SK-N-SH (cell line): ENCODE measurements at regions not wholly inside any gene's neighbourhood (a gene's known extent, or its start where the extent isn't known, plus 50 kb on each side); places are given as distances from the start of the nearest gene placed in this dataset.

Experiments
- CTCF ChIA-PET: fragments of 300-600, 350-600 bp; formaldehyde crosslinking; extraction: SDS; loops from one replicate; lab custom pipeline; 2021; lab: Yijun Ruan, JAX
- POLR2A ChIA-PET: fragments of 350-600 bp; sonication (Branson Sonifier 250); formaldehyde crosslinking; extraction: SDS; loops from one replicate; lab custom pipeline; 2020; ENCODE audit warnings: antibody characterized with exemption, inconsistent platforms; lab: Yijun Ruan, JAX
- DNase-seq: peaks from one replicate; pipeline ENCODE4 v3.0.0; 2012
- H2AFZ ChIP-seq: fragments of 200-600 bp; sonication (generic); 2 replicates; pipeline ENCODE4 v1.8.1; 2016; ENCODE audit warnings: antibody characterized with exemption, mild to moderate bottlenecking, low read depth
- H3F3A ChIP-seq: fragments of 200-600 bp; sonication (generic); replicated peaks from 2 replicates; pipeline ENCODE3; 2016; ENCODE audit warnings: antibody characterized with exemption, mild to moderate bottlenecking; ENCODE audit not compliant: insufficient read depth
- H3K27ac ChIP-seq, 2 experiments: fragments of 200-500 bp in 1 of 2; fragments of 200-600 bp in 1 of 2; sonication (Bioruptor generic) in 1 of 2; sonication (generic), shearing (Covaris generic) in 1 of 2; 2 replicates each; pipeline versions ENCODE4 v1.5.1 to v1.6.1; 2014 to 2016; ENCODE audit warnings: low read depth in 2 of 2, inconsistent platforms in 1 of 2, low read length in 1 of 2, mild to moderate bottlenecking in 1 of 2, mixed read lengths in 1 of 2
- H3K27me3 ChIP-seq: fragments of 200-600 bp; sonication (generic), shearing (Covaris generic); 2 replicates; pipeline ENCODE4 v1.6.1; 2016; ENCODE audit warnings: mixed run types; ENCODE audit not compliant: insufficient read depth
- H3K36me3 ChIP-seq, 2 experiments: fragments of 200-500 bp in 1 of 2; fragments of 200-600 bp in 1 of 2; sonication (Bioruptor generic) in 1 of 2; sonication (generic) in 1 of 2; replicated peaks in 1 of 2; 2 replicates each; pipeline versions ENCODE3 to v1.5.1; 2014 to 2016; ENCODE audit warnings: low read length in 1 of 2, mild to moderate bottlenecking in 1 of 2; ENCODE audit not compliant: insufficient read depth in 2 of 2, control insufficient read depth in 1 of 2
- H3K4me1 ChIP-seq, 2 experiments: fragments of 200-500 bp in 1 of 2; fragments of 200-600 bp in 1 of 2; sonication (Bioruptor generic) in 1 of 2; sonication (generic), shearing (Covaris generic) in 1 of 2; 2 replicates each; pipeline versions ENCODE4 v1.5.1 to v1.6.1; 2014 to 2016; ENCODE audit warnings: low read depth in 1 of 2, low read length in 1 of 2, mixed run types in 1 of 2; ENCODE audit not compliant: insufficient read depth in 2 of 2, control insufficient read depth in 1 of 2
- H3K4me2 ChIP-seq: fragments of 200-600 bp; sonication (generic), shearing (Covaris generic); 2 replicates; pipeline ENCODE4 v1.6.1; 2017; ENCODE audit warnings: mixed run types
- H3K4me3 ChIP-seq, 2 experiments: fragments of 200-500 bp in 1 of 2; fragments of 200-600 bp in 1 of 2; sonication (Bioruptor generic) in 1 of 2; sonication (generic), shearing (Covaris generic) in 1 of 2; 2 replicates each; pipeline versions ENCODE4 v1.5.1 to v1.8.1; 2014 to 2016; ENCODE audit warnings: low read depth in 2 of 2, inconsistent platforms in 1 of 2, low read length in 1 of 2, mild to moderate bottlenecking in 1 of 2, mixed read lengths in 1 of 2, moderate library complexity in 1 of 2
- H3K79me2 ChIP-seq: fragments of 200-600 bp; sonication (generic); 2 replicates; pipeline ENCODE4 v1.8.1; 2017; ENCODE audit warnings: mild to moderate bottlenecking; ENCODE audit not compliant: insufficient read depth
- H3K9ac ChIP-seq: fragments of 200-600 bp; sonication (generic); 2 replicates; pipeline ENCODE4 v1.6.1; 2017; ENCODE audit warnings: mixed run types
- H3K9me2 ChIP-seq: fragments of 200-600 bp; sonication (generic); 2 replicates; pipeline ENCODE4 v1.6.1; 2017; ENCODE audit warnings: mixed run types
- H3K9me3 ChIP-seq: fragments of 200-600 bp; sonication (generic); 2 replicates; pipeline ENCODE4 v1.6.1; 2017; ENCODE audit warnings: mixed run types, mild to moderate bottlenecking, moderate library complexity
- H4K20me1 ChIP-seq: fragments of 200-600 bp; sonication (generic); 2 replicates; pipeline ENCODE4 v1.6.1; 2017; ENCODE audit warnings: mild to moderate bottlenecking, mixed run types; ENCODE audit not compliant: insufficient read depth
- ELF1 ChIP-seq: IDR thresholded peaks from 2 replicates; pipeline ENCODE4 v1.4.0; 2012
- EZH2phosphoT487 ChIP-seq: fragments of 200-600 bp; sonication (generic); IDR thresholded peaks from 2 replicates; pipeline ENCODE4 v1.6.1; 2017; ENCODE audit warnings: low read depth, mixed run types, mild to moderate bottlenecking, antibody characterized with exemption, moderate library complexity, borderline replicate concordance
- FOSL2 ChIP-seq: IDR thresholded peaks from 2 replicates; pipeline ENCODE4 v1.4.0; 2012; ENCODE audit warnings: low read depth, mild to moderate bottlenecking, moderate library complexity, borderline replicate concordance
- FOXJ3 ChIP-seq: sonication (generic); formaldehyde crosslinking; IDR thresholded peaks from 2 replicates; pipeline ENCODE4 v1.5.1; 2020; ENCODE audit warnings: mild to moderate bottlenecking, missing genetic modification reagents
- GABPA ChIP-seq: IDR thresholded peaks from 2 replicates; pipeline ENCODE4 v1.4.0; 2012; ENCODE audit warnings: low read depth, mild to moderate bottlenecking
- GATA2 ChIP-seq: sonication (generic); formaldehyde crosslinking; IDR thresholded peaks from 2 replicates; pipeline ENCODE4 v1.5.0; 2020; ENCODE audit warnings: mild to moderate bottlenecking, missing genetic modification reagents
- MEF2A ChIP-seq: IDR thresholded peaks from 2 replicates; pipeline ENCODE4 v1.4.0; 2012; ENCODE audit warnings: low read depth, borderline replicate concordance
- MXI1 ChIP-seq: IDR thresholded peaks from 2 replicates; pipeline ENCODE4 v1.6.1; 2012; ENCODE audit warnings: mild to moderate bottlenecking, low read depth, low read length, improper control_type of control experiment
- NRF1 ChIP-seq: IDR thresholded peaks from 2 replicates; pipeline ENCODE4 v1.6.1; 2012; ENCODE audit warnings: low read depth, mild to moderate bottlenecking, low read length
- RAD21 ChIP-seq: IDR thresholded peaks from 2 replicates; pipeline ENCODE4 v1.6.1; 2012; ENCODE audit warnings: mild to moderate bottlenecking, low read length
- RCOR1 ChIP-seq: fragments of 150-350 bp; IDR thresholded peaks from 2 replicates; pipeline ENCODE4 v1.6.1; 2017; ENCODE audit warnings: antibody characterized with exemption, low read length
- RFX5 ChIP-seq: IDR thresholded peaks from 2 replicates; pipeline ENCODE4 v1.6.1; 2012; ENCODE audit warnings: mild to moderate bottlenecking, improper control_type of control experiment, low read length
- RXRA ChIP-seq: IDR thresholded peaks from 2 replicates; pipeline ENCODE4 v1.4.0; 2012; ENCODE audit warnings: low read depth, mild to moderate bottlenecking, borderline replicate concordance
- SIN3A ChIP-seq: IDR thresholded peaks from 2 replicates; pipeline ENCODE4 v1.6.1; 2012; ENCODE audit warnings: low read depth, mild to moderate bottlenecking, low read length, moderate library complexity, borderline replicate concordance
- SMC3 ChIP-seq: IDR thresholded peaks from 2 replicates; pipeline ENCODE4 v1.6.1; 2012; ENCODE audit warnings: low read depth, low read length, improper control_type of control experiment
- TAF1 ChIP-seq: IDR thresholded peaks from 2 replicates; pipeline ENCODE4 v1.6.1; 2012; ENCODE audit warnings: low read depth, mild to moderate bottlenecking, low read length, moderate library complexity, borderline replicate concordance
- TCF12 ChIP-seq: IDR thresholded peaks from 2 replicates; pipeline ENCODE4 v1.4.0; 2012
- USF1 ChIP-seq: IDR thresholded peaks from 2 replicates; pipeline ENCODE4 v1.4.0; 2012; ENCODE audit warnings: low read depth, borderline replicate concordance
- USF2 ChIP-seq: fragments of 150-350 bp; IDR thresholded peaks from 2 replicates; pipeline ENCODE4 v1.6.1; 2017; ENCODE audit warnings: antibody characterized with exemption, low read length, low read depth, borderline replicate concordance
- YY1 ChIP-seq: IDR thresholded peaks from 2 replicates; pipeline ENCODE4 v1.4.0; 2012; ENCODE audit warnings: low read depth, mild to moderate bottlenecking
- WGBS: methylation state at CpG from one replicate; pipeline ENCODE4 v1.1.6; 2017; ENCODE audit warnings: low lambda C conversion rate; 5-methylcytosine and 5-hydroxymethylcytosine counted together
- TF ChIP-seq, protein P1 (sequence below): fragments of 150-350 bp; IDR thresholded peaks from 2 replicates; pipeline ENCODE4 v1.6.1; 2016; ENCODE audit warnings: mild to moderate bottlenecking, low read depth, low read length
- TF ChIP-seq, protein P2 (sequence below): IDR thresholded peaks from 2 replicates; pipeline ENCODE4; 2012

DNA sequence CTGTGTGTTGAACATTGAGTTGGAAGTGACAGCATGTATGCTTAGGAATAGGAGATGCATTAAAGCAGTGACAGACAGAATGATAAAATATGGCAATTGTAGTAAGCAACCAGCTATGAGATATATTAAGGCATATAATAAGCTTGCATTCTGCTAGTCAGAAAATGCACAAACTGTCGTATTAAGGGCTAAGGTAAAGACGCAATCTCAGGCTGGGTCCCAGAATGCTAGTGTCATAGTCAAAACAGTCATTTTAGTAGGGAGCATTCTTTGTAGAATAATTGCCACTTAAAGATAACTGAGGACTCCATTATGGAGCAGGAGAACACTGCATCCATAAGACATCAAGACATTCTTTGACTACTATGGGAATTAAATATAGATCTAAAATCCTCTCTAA lies 1369.7 kb upstream of the C9orf72 start:
- CTCF ChIA-PET, result interaction anchor here (1.0 kb wide), 1 partner anchor 264 kb away, joined by 3 read pairs; no protein-coding TSS in a partner anchor
- H3K4me1 ChIP-seq, result no peaks in the 10 kb centered on the region

DNA sequence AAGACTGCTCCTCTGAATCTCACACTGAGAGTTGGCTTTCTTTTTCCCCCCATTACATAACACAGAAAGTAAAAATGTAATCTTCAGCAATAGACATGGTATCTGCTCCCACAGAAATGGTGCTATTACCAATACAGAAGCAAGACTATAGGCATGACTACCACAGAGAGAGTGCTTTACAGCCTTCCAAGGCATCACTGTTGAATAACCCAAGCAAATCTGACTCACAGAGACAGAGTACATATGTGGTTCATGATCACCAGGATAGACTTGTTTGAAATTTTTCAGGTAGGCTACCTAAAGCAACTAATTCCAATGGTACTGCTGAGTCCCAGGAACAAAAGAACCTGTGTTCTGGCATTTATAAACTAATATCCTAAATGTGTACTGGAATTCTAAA lies 1373.4 kb upstream of the C9orf72 start:
- Histone ChIP-seq H3K36me3 (peaks cover 2 to 4% of the 10 kb centered on the region in 2 experiments), H3K4me2 (no peak overlapping the region), H3K27ac (no peak overlapping the region), H3K79me2 (peaks cover 6% of the 10 kb centered on the region; the same call in 1 of the 2 replicates), H3F3A (no peaks in the 10 kb centered on the region), H2AFZ (no peak overlapping the region), H3K4me3 (no peak overlapping the region), H3K9ac (no peak overlapping the region), H3K27me3 (no peaks in the 10 kb centered on the region), H3K9me2 (no peaks in the 10 kb centered on the region), H3K4me1 (no peaks in the 10 kb centered on the region), H4K20me1 (no peaks in the 10 kb centered on the region), H3K9me3 (no peaks in the 10 kb centered on the region)
- no peak for DNase-seq
- ChIA-PET POLR2A (no interaction called here), CTCF (interaction anchor here (1.0 kb wide), 1 partner anchor 12 kb away, joined by 3 read pairs; no protein-coding TSS in a partner anchor)
- TF ChIP-seq, protein P1, sequence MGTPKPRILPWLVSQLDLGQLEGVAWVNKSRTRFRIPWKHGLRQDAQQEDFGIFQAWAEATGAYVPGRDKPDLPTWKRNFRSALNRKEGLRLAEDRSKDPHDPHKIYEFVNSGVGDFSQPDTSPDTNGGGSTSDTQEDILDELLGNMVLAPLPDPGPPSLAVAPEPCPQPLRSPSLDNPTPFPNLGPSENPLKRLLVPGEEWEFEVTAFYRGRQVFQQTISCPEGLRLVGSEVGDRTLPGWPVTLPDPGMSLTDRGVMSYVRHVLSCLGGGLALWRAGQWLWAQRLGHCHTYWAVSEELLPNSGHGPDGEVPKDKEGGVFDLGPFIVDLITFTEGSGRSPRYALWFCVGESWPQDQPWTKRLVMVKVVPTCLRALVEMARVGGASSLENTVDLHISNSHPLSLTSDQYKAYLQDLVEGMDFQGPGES, result no peak
- TF ChIP-seq FOSL2 (no peak), GATA2 (CRISPR knock-in tag) (no peak), USF2 (no peak), TAF1 (no peak), NRF1 (no peak), RXRA (no peak), YY1 (no peak), MEF2A (no peak), FOXJ3 (CRISPR knock-in tag) (no peak), ELF1 (no peak), SIN3A (no peak), TCF12 (no peak), EZH2phosphoT487 (no peak)

More for the DNA sequence above, 1369.7 kb upstream of the C9orf72 start:
- no peaks in the 10 kb centered on the region for H3K9me2 ChIP-seq
- no peak overlapping the region for H3K27ac ChIP-seq
- no peaks in the 10 kb centered on the region for H3K27me3 ChIP-seq
- H3K4me2 ChIP-seq, result no peak overlapping the region
- no peak overlapping the region for H3K4me3 ChIP-seq
- no peaks in the 10 kb centered on the region for H3K9me3 ChIP-seq
- TF ChIP-seq GABPA, result no peak
- no peak for TF ChIP-seq RFX5
- TF ChIP-seq, protein P2, sequence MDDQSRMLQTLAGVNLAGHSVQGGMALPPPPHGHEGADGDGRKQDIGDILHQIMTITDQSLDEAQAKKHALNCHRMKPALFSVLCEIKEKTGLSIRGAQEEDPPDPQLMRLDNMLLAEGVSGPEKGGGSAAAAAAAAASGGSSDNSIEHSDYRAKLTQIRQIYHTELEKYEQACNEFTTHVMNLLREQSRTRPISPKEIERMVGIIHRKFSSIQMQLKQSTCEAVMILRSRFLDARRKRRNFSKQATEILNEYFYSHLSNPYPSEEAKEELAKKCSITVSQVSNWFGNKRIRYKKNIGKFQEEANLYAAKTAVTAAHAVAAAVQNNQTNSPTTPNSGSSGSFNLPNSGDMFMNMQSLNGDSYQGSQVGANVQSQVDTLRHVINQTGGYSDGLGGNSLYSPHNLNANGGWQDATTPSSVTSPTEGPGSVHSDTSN, result no peak
- no peak for TF ChIP-seq USF1
- TF ChIP-seq SIN3A, result no peak
- no peak for TF ChIP-seq SMC3
- TF ChIP-seq RAD21, result no peak
- no peak for TF ChIP-seq YY1
- no peak for TF ChIP-seq MXI1
- TF ChIP-seq MEF2A, result no peak
- TF ChIP-seq RCOR1, result no peak
- no peak overlapping the region for H2AFZ ChIP-seq
- no peak overlapping the region for H3K9ac ChIP-seq
- H3K79me2 ChIP-seq, result no peaks in the 10 kb centered on the region; the same call in 1 of the 2 replicates
- DNase-seq, result no peak
- H3K36me3 ChIP-seq, result peaks cover 0 to 2% of the 10 kb centered on the region in 2 experiments
- no peaks in the 10 kb centered on the region for H3F3A ChIP-seq
- POLR2A ChIA-PET, result no interaction called here
- 88% methylated on average over 2 of the region's 2 CpGs for WGBS
- H4K20me1 ChIP-seq, result no peaks in the 10 kb centered on the region
